ENCODE measurements at regions not wholly inside any gene's neighbourhood (a gene's known extent, or its start where the extent isn't known, plus 50 kb on each side); places are given as distances from the start of the nearest gene placed in this dataset.

GRCh38 chr5:162637481-162637880 lies 569.9 kb downstream of the GABRG2 start:
- H3K79me2 ChIP-seq (ENCODE audit: insufficient read depth, low read length) = no peaks in the 10 kb centered on the region
- TF ChIP-seq EZH2 (IDR thresholded peaks at IDR 0.05; ENCODE audit: borderline replicate concordance, low read depth, low read length, severe bottlenecking) = no peak
- TF ChIP-seq CTCF (IDR thresholded peaks at IDR 0.05; ENCODE audit: borderline replicate concordance, extremely low read depth, low read length, poor library complexity, severe bottlenecking) = no peak
- DNase-seq (no peak), ATAC-seq (ENCODE audit: insufficient read depth, low read depth) (no peak)
- H3K4me3 ChIP-seq (ENCODE audit: low read depth in 1 of 2, low read length in 2 of 2) = no peak overlapping the region
- no peaks in the 10 kb centered on the region for H3K4me1 ChIP-seq (ENCODE audit: insufficient read depth, low read length)
- H3K4me2 ChIP-seq (ENCODE audit: insufficient read depth, low read length) = no peak overlapping the region
- no peaks in the 10 kb centered on the region for H3K36me3 ChIP-seq (ENCODE audit: insufficient read depth, low read length)
- no peak overlapping the region for H3K9ac ChIP-seq (ENCODE audit: low read depth, low read length)
- no peak overlapping the region for H3K27ac ChIP-seq (ENCODE audit: low read length)
- H2AFZ ChIP-seq (ENCODE audit: low read depth, low read length) = no peak overlapping the region
- H3K27me3 ChIP-seq (ENCODE audit: insufficient read depth, low read length, poor library complexity) = no peaks in the 10 kb centered on the region
- peaks cover 17% of the 10 kb centered on the region for H3K9me3 ChIP-seq (ENCODE audit: insufficient read depth, low read length, severe bottlenecking)
- H4K20me1 ChIP-seq (ENCODE audit: insufficient read depth, low read length) = no peaks in the 10 kb centered on the region

DNA sequence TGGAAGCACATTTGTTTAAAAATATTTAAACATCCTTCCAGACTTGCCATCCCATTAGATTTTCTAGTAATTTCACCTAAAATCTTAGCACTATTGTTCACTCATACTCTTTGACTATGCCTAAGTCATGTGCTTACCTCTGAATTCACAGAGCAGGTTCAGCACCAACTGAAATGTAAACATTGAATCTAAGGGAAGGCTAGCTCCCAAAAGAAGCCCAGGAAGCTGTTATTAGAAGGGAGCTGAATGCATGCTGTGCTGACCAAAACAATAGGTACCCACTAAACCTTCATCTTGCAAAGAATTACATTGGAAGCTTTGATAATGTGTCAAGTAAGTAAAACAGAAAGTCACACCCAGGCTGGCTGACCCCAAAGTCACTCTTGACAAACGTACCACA lies 571.3 kb downstream of the GABRG2 start:
- Histone ChIP-seq H2AFZ (ENCODE audit: low read depth, low read length) (0 out of 2 replicates have a peak overlapping the region, but pooled peaks have one; percentile 21), H3K36me3 (ENCODE audit: insufficient read depth, low read length) (no peaks in the 10 kb centered on the region), H3K9ac (ENCODE audit: low read depth, low read length) (no peak overlapping the region), H3K79me2 (ENCODE audit: insufficient read depth, low read length) (no peaks in the 10 kb centered on the region), H3K4me1 (ENCODE audit: insufficient read depth, low read length) (no peaks in the 10 kb centered on the region), H3K4me2 (ENCODE audit: insufficient read depth, low read length) (no peak overlapping the region), H3K27ac (ENCODE audit: low read length) (no peak overlapping the region), H3K9me3 (ENCODE audit: insufficient read depth, low read length, severe bottlenecking) (peaks cover 12% of the 10 kb centered on the region), H3K27me3 (ENCODE audit: insufficient read depth, low read length, poor library complexity) (no peaks in the 10 kb centered on the region), H3K4me3 (ENCODE audit: low read depth in 1 of 2, low read length in 2 of 2) (no peak overlapping the region), H4K20me1 (ENCODE audit: insufficient read depth, low read length) (no peaks in the 10 kb centered on the region)
- DNase-seq (no peak), ATAC-seq (ENCODE audit: insufficient read depth, low read depth) (no peak)
- TF ChIP-seq CTCF (IDR thresholded peaks at IDR 0.05; ENCODE audit: borderline replicate concordance, extremely low read depth, low read length, poor library complexity, severe bottlenecking) (no peak), EZH2 (IDR thresholded peaks at IDR 0.05; ENCODE audit: borderline replicate concordance, low read depth, low read length, severe bottlenecking) (no peak)

DNA sequence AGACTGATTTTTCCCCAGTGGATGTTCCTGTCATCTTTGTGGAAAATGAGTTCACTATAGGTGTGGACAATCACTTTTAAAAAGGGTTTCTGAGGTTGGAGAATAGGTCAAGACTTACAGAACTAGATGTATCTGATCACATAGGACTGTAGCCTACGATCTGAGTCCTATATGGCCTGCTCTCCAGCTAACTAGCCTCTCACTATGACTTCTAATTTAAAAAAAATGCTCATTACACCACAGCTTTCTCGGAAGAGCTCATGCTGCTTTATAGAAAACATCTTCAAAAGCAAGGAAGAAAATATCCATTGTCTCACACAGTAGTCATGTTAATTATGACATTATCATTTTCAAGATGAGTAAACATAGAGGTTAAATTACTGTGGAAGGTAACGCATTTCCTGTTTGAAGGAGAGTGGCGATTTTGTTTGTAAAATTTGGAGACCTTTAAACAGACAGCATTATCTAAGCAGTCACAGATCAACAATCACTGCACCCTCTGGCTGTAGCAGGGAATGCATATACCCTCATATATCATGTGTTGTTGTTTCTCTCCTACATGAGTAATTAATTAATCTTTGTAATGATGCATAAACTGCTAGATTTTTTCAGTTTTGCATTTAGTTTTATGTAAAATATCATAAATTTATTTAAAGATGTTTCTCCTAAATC lies 573.7 kb downstream of the GABRG2 start:
- Histone ChIP-seq H2AFZ (ENCODE audit: low read depth, low read length) (no peak overlapping the region), H3K4me2 (ENCODE audit: insufficient read depth, low read length) (no peak overlapping the region), H3K9me3 (ENCODE audit: insufficient read depth, low read length, severe bottlenecking) (no peaks in the 10 kb centered on the region), H3K79me2 (ENCODE audit: insufficient read depth, low read length) (no peaks in the 10 kb centered on the region), H3K9ac (ENCODE audit: low read depth, low read length) (no peak overlapping the region), H3K4me1 (ENCODE audit: insufficient read depth, low read length) (no peaks in the 10 kb centered on the region), H4K20me1 (ENCODE audit: insufficient read depth, low read length) (no peaks in the 10 kb centered on the region), H3K27me3 (ENCODE audit: insufficient read depth, low read length, poor library complexity) (no peaks in the 10 kb centered on the region), H3K4me3 (ENCODE audit: low read depth in 1 of 2, low read length in 2 of 2) (no peak overlapping the region), H3K36me3 (ENCODE audit: insufficient read depth, low read length) (no peaks in the 10 kb centered on the region), H3K27ac (ENCODE audit: low read length) (no peak overlapping the region)
- TF ChIP-seq EZH2 (IDR thresholded peaks at IDR 0.05; ENCODE audit: borderline replicate concordance, low read depth, low read length, severe bottlenecking) = no peak
- no peak for TF ChIP-seq CTCF (IDR thresholded peaks at IDR 0.05; ENCODE audit: borderline replicate concordance, extremely low read depth, low read length, poor library complexity, severe bottlenecking)
- DNase-seq (no peak), ATAC-seq (ENCODE audit: insufficient read depth, low read depth) (no peak)

All from DND-41 (cell line).